GM18505 (cell line): ENCODE measurements at regions not wholly inside any gene's neighbourhood (a gene's known extent, or its start where the extent isn't known, plus 50 kb on each side); places are given as distances from the start of the nearest gene placed in this dataset.
"Not testable (repeated sequence)": the region's sequence is repeated elsewhere in the genome, so short reads cannot be mapped to it uniquely, and the experiment has no call there.

Experiments used
- ATAC-seq: cut with Tn5 transposase; IDR thresholded peaks from one replicate; pipeline ENCODE4 v1.9.1; 2021; ENCODE audit not compliant: unreplicated experiment
- POLR2A ChIP-seq: IDR thresholded peaks from 4 replicates; pipeline ENCODE4 v1.6.1; 2011; ENCODE audit warnings: borderline replicate concordance; ENCODE audit not compliant: insufficient read depth, insufficient read length; ENCODE audit errors: extremely low read depth

GRCh38 chr15:77892335-77892734 lies 185.2 kb downstream of the TBC1D2B start:
- TF ChIP-seq POLR2A = no peak
- no peak for ATAC-seq

- not testable (repeated sequence) for ATAC-seq
Measured at GRCh38 chr15:77891862-77892261, 185.6 kb downstream of the TBC1D2B start.

GRCh38 chr15:77890911-77891801 lies 186.4 kb downstream of the TBC1D2B start:
- peak; percentile 41 for ATAC-seq

GRCh38 chr15:77889828-77890725 lies 187.4 kb downstream of the TBC1D2B start:
- not testable (repeated sequence) for ATAC-seq

- no peak for ATAC-seq
- TF ChIP-seq POLR2A = no peak
Measured at GRCh38 chr15:77889009-77889806, 188.3 kb downstream of the TBC1D2B start.

GRCh38 chr15:77887563-77888429 lies 189.7 kb downstream of the TBC1D2B start:
- not testable (repeated sequence) for ATAC-seq

- ATAC-seq = no peak
- TF ChIP-seq POLR2A = no peak
Measured at GRCh38 chr15:77886805-77887448, 190.6 kb downstream of the TBC1D2B start.

- ATAC-seq = not testable (repeated sequence)
Measured at GRCh38 chr15:77885877-77886500, 191.5 kb downstream of the TBC1D2B start.

- ATAC-seq = not testable (repeated sequence)
Measured at GRCh38 chr15:77883012-77883411, 194.5 kb downstream of the TBC1D2B start.

- no peak for ATAC-seq
- no peak for TF ChIP-seq POLR2A
Measured at GRCh38 chr15:77881950-77882349, 195.6 kb downstream of the TBC1D2B start.

- ATAC-seq = not testable (repeated sequence)
Measured at GRCh38 chr15:77881535-77881934, 196.0 kb downstream of the TBC1D2B start.

GRCh38 chr15:77879466-77879865 lies 198.0 kb downstream of the TBC1D2B start:
- ATAC-seq = not testable (repeated sequence)
